ENCODE measurements at regions not wholly inside any gene's neighbourhood (a gene's known extent, or its start where the extent isn't known, plus 50 kb on each side); places are given as distances from the start of the nearest gene placed in this dataset.
A peak's percentile ranks its signal among the peaks of the same experiment; 100 is the strongest.
"Not testable (repeated sequence)": the region's sequence is repeated elsewhere in the genome, so short reads cannot be mapped to it uniquely, and the experiment has no call there.

GRCh38 chr9:41251101-41251500 lies 62.0 kb upstream of the ZNG1F start:
- H3K4me3 ChIP-seq; H3K27me3 ChIP-seq; H3K4me1 ChIP-seq; intact Hi-C loops (cut with DNase I; ENCODE audit: low total_unique reads); H3K36me3 ChIP-seq; H3K27ac ChIP-seq; H3K9me3 ChIP-seq: not testable (repeated sequence)
- peak in 1 of 2 donors; percentile 62 for DNase-seq

- H3K9me3 ChIP-seq; H3K27ac ChIP-seq; H3K4me1 ChIP-seq; intact Hi-C loops (cut with DNase I; ENCODE audit: low total_unique reads); H3K27me3 ChIP-seq; H3K36me3 ChIP-seq; DNase-seq; H3K4me3 ChIP-seq: not testable (repeated sequence)
These were observed 57.6 kb upstream of the ZNG1F start for GRCh38 chr9:41246702-41247101.
